GM12878 (cell line): ENCODE measurements at regions not wholly inside any gene's neighbourhood (a gene's known extent, or its start where the extent isn't known, plus 50 kb on each side); places are given as distances from the start of the nearest gene placed in this dataset.

ENCODE experiments used
- ATAC-seq: fragments of 200-7000 bp; cut with Tn5 transposase; 3 replicates; pipeline ENCODE4 v1.9.1; 2020; ENCODE audit warnings: mild to moderate bottlenecking, moderate library complexity
- BruUV-seq: library from RNA; stranded (reverse); fragments of 400-500 nt; replicated peaks from 2 replicates; lab custom pipeline; 2021; lab: Mats Ljungman, UMichigan
- CTCF ChIA-PET: fragments of 300-600 bp; sonication (Branson Sonifier 250); formaldehyde crosslinking; extraction: SDS; loops from one replicate; lab custom pipeline; 2021; ENCODE audit warnings: inconsistent platforms; lab: Yijun Ruan, JAX
- POLR2A ChIA-PET: fragments of 350-600 bp; formaldehyde crosslinking; extraction: SDS; loops from one replicate; lab custom pipeline; 2021; ENCODE audit warnings: inconsistent platforms; lab: Charles Lee
- RAD21 ChIA-PET: fragments of 300-600 bp; sonication (Branson Sonifier 250); formaldehyde crosslinking; loops from one replicate; lab custom pipeline; 2023; ENCODE audit warnings: antibody characterized with exemption; ENCODE audit not compliant: unreplicated experiment; lab: Charles Lee
- SMC1A ChIA-PET: fragments of 300-600 bp; sonication (Branson Sonifier 250); formaldehyde crosslinking; loops from one replicate; lab custom pipeline; 2023; ENCODE audit not compliant: unreplicated experiment, uncharacterized antibody; lab: Charles Lee
- DNase-seq: peaks from one replicate; pipeline ENCODE4 v3.0.0-alpha.2; 2011; ENCODE audit warnings: low read depth, low spot score
- FAIRE-seq: peaks from 3 replicates; lab custom pipeline; 2011; peaks lifted over from hg19 to GRCh38; lab: Jason Lieb, UNC
- H2AFZ ChIP-seq: 2 replicates; pipeline ENCODE4 v1.6.0; 2011; ENCODE audit warnings: low read depth, low read length, control low read depth; ENCODE audit not compliant: control insufficient read depth
- H3K27ac ChIP-seq: 2 replicates; pipeline ENCODE4 v1.5.1; 2011; ENCODE audit warnings: control low read depth; ENCODE audit not compliant: control insufficient read depth, insufficient read depth
- H3K27me3 ChIP-seq, 2 experiments: replicated peaks in 1 of 2; 2 replicates each; pipeline versions ENCODE4 v1.6.0 to v1.6.1; 2011; ENCODE audit warnings: low read length in 1 of 2; ENCODE audit not compliant: control insufficient read depth in 2 of 2, insufficient read depth in 2 of 2
- H3K36me3 ChIP-seq, 2 experiments: 2 replicates each; pipeline ENCODE4 v1.5.1; 2011; ENCODE audit warnings: low read length in 1 of 2; ENCODE audit not compliant: control insufficient read depth in 2 of 2, insufficient read depth in 2 of 2
- H3K4me1 ChIP-seq: 2 replicates; pipeline ENCODE4 v1.6.1; 2011; ENCODE audit warnings: mild to moderate bottlenecking, low read length, moderate library complexity, mixed read lengths; ENCODE audit not compliant: control insufficient read depth, insufficient read depth
- H3K4me2 ChIP-seq: 2 replicates; pipeline ENCODE4 v1.6.0; 2011; ENCODE audit warnings: control low read depth; ENCODE audit not compliant: control insufficient read depth, insufficient read depth
- H3K4me3 ChIP-seq: fragments of 200-600 bp; sonication (generic); 2 replicates; pipeline ENCODE4 v1.5.1; 2016
- H3K79me2 ChIP-seq: 2 replicates; pipeline ENCODE4 v1.6.0; 2011; ENCODE audit warnings: low read length; ENCODE audit not compliant: control insufficient read depth, insufficient read depth
- H3K9ac ChIP-seq: 2 replicates; pipeline ENCODE4 v1.8.0; 2011; ENCODE audit warnings: low read length, control low read depth, mixed read lengths; ENCODE audit not compliant: control insufficient read depth, insufficient read depth
- H3K9me3 ChIP-seq: replicated peaks from 3 replicates; pipeline ENCODE4 v1.5.1; 2011; ENCODE audit warnings: mild to moderate bottlenecking, low read length; ENCODE audit not compliant: control insufficient read depth, insufficient read depth
- H4K20me1 ChIP-seq: 2 replicates; pipeline ENCODE4 v1.6.0; 2011; ENCODE audit not compliant: control insufficient read depth, insufficient read depth
- BHLHE40 ChIP-seq, 2 experiments: fragments of 450-650 bp in 1 of 2; IDR thresholded peaks; 2 replicates each; pipeline ENCODE4 v1.6.1; 2011 to 2017; ENCODE audit warnings: low read depth in 2 of 2, borderline replicate concordance in 1 of 2, improper control_type of control experiment in 1 of 2, low read length in 1 of 2, mild to moderate bottlenecking in 1 of 2
- CHD4 ChIP-seq: fragments of 200-600 bp; sonication (generic); IDR thresholded peaks from 2 replicates; pipeline ENCODE4 v1.6.1; 2016; ENCODE audit warnings: mild to moderate bottlenecking
- EGR1 ChIP-seq, 2 experiments: IDR thresholded peaks; 1 replicate in 1 of 2; 2 replicates in 1 of 2; pipeline ENCODE4 v1.6.1; 2011 to 2012; ENCODE audit warnings: low read depth in 2 of 2, low read length in 2 of 2, borderline replicate concordance in 1 of 2, mild to moderate bottlenecking in 1 of 2, moderate library complexity in 1 of 2
- ETV6 ChIP-seq, 2 experiments: fragments of 450-650 bp in 1 of 2; IDR thresholded peaks in 1 of 2; conservative IDR thresholded peaks in 1 of 2; 2 replicates each; pipeline ENCODE4 v1.6.1; 2014; ENCODE audit warnings: antibody characterized with exemption in 1 of 2, borderline replicate concordance in 1 of 2, low read depth in 1 of 2, mild to moderate bottlenecking in 1 of 2, moderate library complexity in 1 of 2
- FOXK2 ChIP-seq: fragments of 450-650 bp; IDR thresholded peaks from 2 replicates; pipeline ENCODE4 v1.6.1; 2017; ENCODE audit warnings: mild to moderate bottlenecking, moderate library complexity
- HDGF ChIP-seq: fragments of 450-650 bp; IDR thresholded peaks from 2 replicates; pipeline ENCODE4 v1.6.1; 2016; ENCODE audit warnings: antibody characterized with exemption
- JUND ChIP-seq: IDR thresholded peaks from 2 replicates; pipeline ENCODE4 v1.6.1; 2012; ENCODE audit warnings: low read depth, mild to moderate bottlenecking, low read length, improper control_type of control experiment, moderate library complexity
- MEF2A ChIP-seq: IDR thresholded peaks from 2 replicates; pipeline ENCODE4 v1.6.1; 2011; ENCODE audit warnings: low read depth, mild to moderate bottlenecking, low read length, moderate library complexity; ENCODE audit not compliant: insufficient read depth
- MEF2B ChIP-seq: fragments of 450-650 bp; IDR thresholded peaks from 2 replicates; pipeline ENCODE4 v1.6.1; 2018; ENCODE audit warnings: mild to moderate bottlenecking, moderate library complexity; ENCODE audit not compliant: partially characterized antibody, poor library complexity, severe bottlenecking
- MTA2 ChIP-seq: fragments of 450-650 bp; IDR thresholded peaks from 2 replicates; pipeline ENCODE4 v1.6.1; 2016; ENCODE audit warnings: low read depth, mild to moderate bottlenecking, moderate library complexity
- NFYA ChIP-seq: IDR thresholded peaks from 2 replicates; pipeline ENCODE4 v1.6.1; 2011; ENCODE audit warnings: low read depth, mild to moderate bottlenecking, low read length, improper control_type of control experiment, borderline replicate concordance
- POLR2AphosphoS2 ChIP-seq: IDR thresholded peaks from 2 replicates; pipeline ENCODE4 v1.6.1; 2011; ENCODE audit warnings: low read depth, mild to moderate bottlenecking, low read length, improper control_type of control experiment, moderate library complexity
- REST ChIP-seq: IDR thresholded peaks from 2 replicates; pipeline ENCODE4 v1.6.1; 2012; ENCODE audit warnings: mild to moderate bottlenecking, low read depth, low read length
- SIN3A ChIP-seq: IDR thresholded peaks from 2 replicates; pipeline ENCODE4 v1.6.1; 2012; ENCODE audit warnings: low read depth, low read length, improper control_type of control experiment
- SMC3 ChIP-seq: IDR thresholded peaks from 2 replicates; pipeline ENCODE4 v1.6.1; 2011; ENCODE audit warnings: low read length, improper control_type of control experiment, borderline replicate concordance
- TCF7 ChIP-seq: IDR thresholded peaks from 2 replicates; pipeline ENCODE4 v1.6.1; 2014; ENCODE audit warnings: antibody characterized with exemption, borderline replicate concordance
- YBX1 ChIP-seq: fragments of 450-650 bp; IDR thresholded peaks from 2 replicates; pipeline ENCODE4 v1.6.1; 2016; ENCODE audit warnings: antibody characterized with exemption
- WGBS: methylation state at CpG from one replicate; pipeline ENCODE4 v1.1.6; 2016; ENCODE audit warnings: low lambda C conversion rate; ENCODE audit not compliant: insufficient replicate concordance, insufficient coverage; ENCODE audit errors: missing lambda C conversion rate; 5-methylcytosine and 5-hydroxymethylcytosine counted together
- in situ Hi-C: fragments of 300-500 bp; cut with MboI; formaldehyde crosslinking; loops from 9 replicates; pipeline ENCODE4 v1.14.3; 2018; ENCODE audit warnings: mixed read lengths
- intact Hi-C: fragments of 100-400 bp; cut with micrococcal nuclease; formaldehyde crosslinking; loops from one replicate; pipeline ENCODE4 v1.14.2; 2022; ENCODE audit not compliant: unreplicated experiment
- TF ChIP-seq, protein P1 (sequence below): IDR thresholded peaks from 2 replicates; pipeline ENCODE4 v1.6.1; 2012; ENCODE audit warnings: low read depth, low read length, improper control_type of control experiment

GRCh38 chr21:23541571-23541970, 2065.7 kb downstream of the MRPL39 start:
- TF ChIP-seq, protein P1, sequence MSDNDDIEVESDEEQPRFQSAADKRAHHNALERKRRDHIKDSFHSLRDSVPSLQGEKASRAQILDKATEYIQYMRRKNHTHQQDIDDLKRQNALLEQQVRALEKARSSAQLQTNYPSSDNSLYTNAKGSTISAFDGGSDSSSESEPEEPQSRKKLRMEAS: no peak
- TF ChIP-seq SMC3 (no peak), YBX1 (no peak), FOXK2 (no peak), JUND (no peak), MEF2A (no peak), MEF2B (no peak), REST (no peak), BHLHE40 (IDR thresholded peaks at IDR 0.05; ENCODE audit: borderline replicate concordance in 1 of 2, low read depth in 2 of 2, low read length in 1 of 2) (no peak), HDGF (no peak), ETV6 (conservative IDR thresholded peaks at IDR 0.05 in 1 of 2, IDR thresholded peaks at IDR 0.05 in 1 of 2; ENCODE audit: borderline replicate concordance in 1 of 2, low read depth in 1 of 2) (no peak), SIN3A (no peak), MTA2 (no peak), NFYA (no peak), TCF7 (no peak), EGR1 (IDR thresholded peaks at IDR 0.05; ENCODE audit: borderline replicate concordance in 1 of 2, low read depth in 2 of 2, low read length in 2 of 2) (no peak), POLR2AphosphoS2 (no peak), CHD4 (no peak)
- Histone ChIP-seq H4K20me1 (no peaks in the 10 kb centered on the region), H3K27ac (no peak overlapping the region), H3K4me1 (no peaks in the 10 kb centered on the region), H3K4me2 (no peak overlapping the region), H3K27me3 (no peaks in the 10 kb centered on the region), H3K79me2 (no peaks in the 10 kb centered on the region), H2AFZ (no peak overlapping the region), H3K4me3 (no peak overlapping the region), H3K9me3 (no peaks in the 10 kb centered on the region), H3K9ac (no peak overlapping the region), H3K36me3 (no peaks in the 10 kb centered on the region)
- 58% methylated on average over 2 of the region's 2 CpGs for WGBS
- no peak for FAIRE-seq
- SMC1A ChIA-PET: no interaction called here
- ATAC-seq: no peak
- BruUV-seq: no TSS peak
- intact Hi-C loops (no loop called here), in situ Hi-C loops (no loop called here)
- RAD21 ChIA-PET: no interaction called here
- CTCF ChIA-PET: no interaction called here
- POLR2A ChIA-PET: no interaction called here
- no peak for DNase-seq
